ENCODE measurements at regions not wholly inside any gene's neighbourhood (a gene's known extent, or its start where the extent isn't known, plus 50 kb on each side); places are given as distances from the start of the nearest gene placed in this dataset.
A peak's percentile ranks its signal among the peaks of the same experiment; 100 is the strongest.

DNA sequence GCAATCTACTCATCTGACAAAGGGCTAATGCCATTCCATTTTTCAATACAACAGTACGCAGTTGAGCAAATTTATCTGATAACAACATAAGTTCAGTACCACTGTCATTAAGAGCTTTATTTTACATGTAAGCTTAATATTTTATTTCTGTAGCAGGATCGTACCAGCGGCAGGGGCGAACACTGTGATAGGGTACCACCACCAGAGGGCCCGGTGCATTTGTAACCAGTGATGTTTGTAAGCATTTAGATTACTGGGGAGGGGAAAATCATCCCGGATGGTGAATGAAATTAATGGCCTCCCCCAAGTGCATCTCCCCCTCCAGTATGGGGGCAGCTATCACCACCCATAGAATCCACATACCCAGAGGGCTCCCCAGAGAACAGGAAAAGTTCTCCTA, 179.0 kb downstream of the ADGRA3 start:
- DNase-seq (ENCODE audit: low read depth), result no peak

DNA sequence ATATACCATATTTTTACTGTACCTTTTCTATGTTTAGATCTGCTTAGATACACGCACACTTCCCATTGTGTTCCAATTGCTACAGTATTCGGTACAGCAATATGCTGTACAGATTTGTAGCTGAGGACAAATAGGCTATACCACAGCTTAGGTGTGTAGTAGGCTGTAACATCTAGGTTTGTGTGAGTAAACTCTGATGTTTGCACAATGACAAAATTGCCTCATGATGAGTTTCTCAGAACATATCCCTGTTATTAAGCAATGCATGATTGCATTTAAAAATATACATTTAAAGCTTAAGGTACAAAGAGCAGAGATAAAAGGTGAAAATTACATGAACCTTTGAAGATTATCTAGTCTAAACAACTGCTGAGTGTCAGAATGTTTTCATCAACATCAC, 181.7 kb downstream of the ADGRA3 start:
- DNase-seq (ENCODE audit: low read depth), result no peak

DNA sequence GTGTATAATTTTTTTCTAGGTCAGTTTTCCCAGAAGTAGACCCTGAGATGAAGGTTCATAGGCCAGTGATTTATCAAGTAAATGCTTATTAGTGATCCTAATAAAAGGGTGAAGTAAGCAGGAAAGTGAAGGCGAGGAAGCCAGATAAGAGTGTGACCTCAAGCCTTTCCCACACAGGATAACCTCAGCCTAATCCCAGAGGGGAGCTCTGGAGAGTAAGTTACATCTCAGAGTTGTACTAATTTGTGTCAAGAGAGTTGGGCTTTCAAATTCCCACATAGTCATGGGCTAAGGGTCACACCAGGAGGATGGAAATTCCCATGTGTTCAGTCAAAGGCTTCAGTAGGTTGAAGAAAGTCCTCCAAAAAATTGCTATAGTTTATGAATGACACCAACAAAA, 191.4 kb downstream of the ADGRA3 start:
- no peak for DNase-seq (ENCODE audit: low read depth)

DNA sequence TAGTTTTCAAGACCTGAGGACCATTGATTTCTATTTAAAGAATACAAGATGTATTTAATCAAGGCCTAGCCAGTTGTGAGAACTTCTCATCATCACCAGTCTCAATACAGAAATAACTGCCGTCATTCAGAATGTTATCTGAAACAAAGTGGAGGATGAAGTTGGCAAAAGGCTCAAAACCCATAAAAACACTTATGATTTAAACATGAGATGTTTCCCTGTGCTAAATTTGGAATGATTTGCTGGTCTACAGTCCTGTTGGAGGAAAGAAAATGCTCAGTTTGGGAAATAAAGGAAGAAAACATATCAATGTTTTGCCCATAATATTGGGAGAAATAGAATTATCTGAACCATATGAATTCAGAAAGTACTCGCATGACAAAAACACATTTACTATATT, 192.2 kb downstream of the ADGRA3 start:
- DNase-seq (ENCODE audit: low read depth), result no peak

DNA sequence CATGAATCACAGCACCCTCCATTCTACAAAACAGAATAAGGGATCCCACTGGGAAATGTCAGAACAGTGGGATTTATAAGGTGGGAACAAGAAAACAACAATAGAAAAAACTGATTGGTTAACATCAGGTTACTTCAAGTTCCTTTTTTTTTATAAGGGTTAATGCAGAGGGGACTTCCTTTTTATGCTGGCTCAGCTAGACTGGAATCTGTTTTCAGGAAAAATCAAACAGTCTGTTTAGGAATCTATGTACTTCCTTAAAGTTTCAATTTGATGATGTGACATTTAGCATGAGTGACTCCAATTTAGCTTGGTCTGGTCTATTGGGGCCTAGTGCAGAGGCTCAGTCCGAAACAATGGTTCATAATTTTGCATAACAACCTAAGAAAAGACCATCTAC, 192.9 kb downstream of the ADGRA3 start:
- DNase-seq (ENCODE audit: low read depth), result no peak

DNA sequence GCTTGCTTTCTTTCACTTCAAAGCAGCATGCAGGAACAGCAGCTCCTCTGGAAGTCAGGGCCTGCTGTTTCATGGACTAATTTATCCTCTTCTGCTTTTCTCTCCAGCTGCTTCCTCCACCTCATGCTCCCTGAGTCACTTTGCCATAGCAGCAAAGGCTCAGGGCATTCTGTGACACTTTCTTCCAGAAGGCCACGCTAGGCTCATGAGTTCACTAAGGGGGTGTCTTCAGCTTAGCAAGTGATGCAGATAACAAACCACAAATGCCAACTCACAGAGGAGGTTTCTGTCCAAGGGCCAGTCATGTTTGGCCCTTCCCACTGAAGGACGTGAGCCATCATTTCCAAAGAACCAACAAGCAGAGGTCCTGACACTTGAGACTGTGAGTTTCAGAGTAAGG, 200.2 kb downstream of the ADGRA3 start:
- DNase-seq (ENCODE audit: low read depth), result no peak

DNA sequence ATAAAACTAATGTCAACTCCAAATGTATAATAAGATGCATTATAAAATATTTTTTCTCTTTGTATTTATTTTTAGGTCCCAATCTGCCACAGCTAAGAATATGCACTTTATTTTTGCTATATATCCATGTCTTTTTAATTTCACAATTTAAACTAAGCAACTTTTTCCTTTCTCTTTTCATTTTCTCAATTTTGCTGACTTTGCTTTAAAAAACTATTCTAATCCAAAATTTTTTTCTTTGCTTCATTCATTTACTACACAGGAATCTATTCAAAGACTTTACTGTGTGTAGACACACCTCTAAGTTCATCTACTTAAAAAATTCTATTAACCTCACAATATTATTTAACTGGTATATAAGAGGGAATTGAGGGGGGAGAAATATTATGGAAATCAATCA, 201.9 kb downstream of the ADGRA3 start:
- DNase-seq (ENCODE audit: low read depth), result no peak

DNA sequence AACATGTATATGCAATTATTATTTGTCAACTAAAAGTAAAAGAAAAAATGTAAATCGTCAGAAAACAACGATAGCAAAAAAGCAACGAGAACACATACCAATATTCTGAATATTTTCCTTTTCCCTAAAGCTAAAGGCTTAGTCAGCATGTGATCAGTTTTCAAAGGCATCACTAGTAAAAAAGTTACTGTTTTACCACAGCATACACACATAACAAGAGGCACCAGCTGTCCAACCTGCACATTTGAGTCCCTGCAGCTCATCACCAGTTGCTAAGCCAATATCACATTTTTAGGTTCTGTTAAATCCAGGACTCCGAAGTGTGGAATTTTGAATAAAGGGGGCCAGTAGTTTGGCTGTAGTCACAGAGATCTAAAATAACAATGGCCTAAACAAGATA, 203.8 kb downstream of the ADGRA3 start:
- DNase-seq (ENCODE audit: low read depth), result no peak

DNA sequence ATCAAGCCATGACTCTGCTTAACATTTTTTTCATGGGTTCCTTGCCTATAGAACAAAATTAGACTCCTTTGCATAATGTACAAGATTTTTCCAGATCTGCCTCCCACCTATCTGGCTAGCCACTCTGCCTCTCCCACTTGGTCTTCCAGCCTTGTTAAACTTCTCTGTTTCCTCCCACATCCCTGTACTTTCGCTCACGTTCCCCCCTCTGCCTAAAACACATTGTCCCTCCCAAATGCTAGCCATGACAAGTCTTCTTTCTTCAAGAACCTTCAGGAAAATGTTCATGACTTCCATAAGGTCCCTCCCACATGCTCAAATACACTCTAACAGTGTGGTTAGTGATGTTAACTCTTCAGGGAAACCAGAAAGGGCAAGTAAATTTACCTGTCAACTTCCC, 214.6 kb downstream of the ADGRA3 start:
- no peak for DNase-seq (ENCODE audit: low read depth)

DNA sequence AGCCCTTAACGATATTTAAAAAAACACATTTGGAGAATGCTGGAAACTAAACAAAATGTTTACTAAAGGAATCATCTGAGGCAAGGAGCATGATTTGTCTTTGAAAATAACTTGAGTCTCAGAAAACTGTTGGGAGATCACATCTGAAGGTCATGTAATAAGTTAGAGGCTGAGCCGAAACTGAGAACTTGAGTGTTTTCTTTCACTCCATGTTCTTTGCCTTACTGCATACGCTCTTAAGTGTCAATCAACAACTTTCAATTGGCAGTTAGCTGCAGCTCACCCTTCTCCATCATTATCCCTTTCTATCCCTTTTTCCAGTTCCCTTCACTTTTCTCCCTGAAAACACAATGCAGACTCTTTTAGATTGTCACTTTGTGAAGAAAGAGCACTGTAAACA, 216.2 kb downstream of the ADGRA3 start:
- no peak for DNase-seq (ENCODE audit: low read depth)

DNA sequence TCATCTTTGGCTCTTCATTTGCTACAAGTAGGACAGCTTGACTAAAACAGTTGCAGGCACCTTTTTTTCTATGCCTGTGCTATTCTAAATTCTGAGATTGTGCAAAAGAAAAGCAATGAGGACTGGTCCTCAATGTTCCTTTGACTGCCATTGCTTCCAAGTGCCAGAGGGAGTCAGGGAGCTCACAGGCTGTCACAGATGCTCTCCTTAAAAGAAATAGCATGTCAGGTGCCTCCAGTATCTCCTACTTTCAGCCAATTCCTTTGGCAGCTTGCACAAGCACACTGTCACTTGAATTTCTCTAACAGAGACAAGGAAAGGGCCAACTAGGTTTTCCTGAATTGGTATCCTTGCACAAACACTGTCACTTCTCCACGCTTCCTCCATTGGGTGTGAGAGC, 228.2 kb downstream of the ADGRA3 start:
- no peak for DNase-seq (ENCODE audit: low read depth)

DNA sequence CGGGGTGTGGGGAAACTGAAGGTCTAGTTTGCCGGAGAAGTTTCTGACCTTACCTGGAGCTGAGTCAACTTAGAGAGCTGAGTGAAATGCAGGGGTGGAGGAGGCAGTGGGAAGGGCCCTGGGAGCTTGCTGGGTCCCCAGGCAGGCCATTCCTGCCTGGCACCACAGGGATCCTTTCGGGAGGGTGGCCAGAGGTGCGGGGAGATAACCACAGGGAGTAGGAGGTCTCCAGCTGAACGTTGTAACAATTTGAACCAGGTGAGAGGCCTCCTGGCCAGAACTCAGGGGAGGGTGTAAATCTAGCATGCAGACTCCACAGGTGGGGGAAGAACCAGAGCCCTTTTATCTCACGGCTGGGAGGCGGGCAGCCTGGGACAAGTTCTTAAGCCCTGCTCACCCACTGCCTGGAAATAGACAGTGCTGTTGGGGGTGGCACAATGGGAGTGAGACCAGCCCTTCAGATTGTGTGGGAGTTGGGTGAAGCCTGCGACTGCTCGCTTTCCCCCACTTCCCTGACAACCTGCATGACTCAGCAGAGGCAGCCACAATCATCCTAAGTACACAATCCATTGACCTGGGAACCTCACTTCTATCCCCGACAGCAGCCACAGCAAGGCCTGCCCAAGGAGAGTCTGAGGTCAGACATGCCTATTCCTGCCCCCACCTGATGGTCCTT, 247.4 kb downstream of the ADGRA3 start:
- DNase-seq (ENCODE audit: low read depth), result no peak

DNA sequence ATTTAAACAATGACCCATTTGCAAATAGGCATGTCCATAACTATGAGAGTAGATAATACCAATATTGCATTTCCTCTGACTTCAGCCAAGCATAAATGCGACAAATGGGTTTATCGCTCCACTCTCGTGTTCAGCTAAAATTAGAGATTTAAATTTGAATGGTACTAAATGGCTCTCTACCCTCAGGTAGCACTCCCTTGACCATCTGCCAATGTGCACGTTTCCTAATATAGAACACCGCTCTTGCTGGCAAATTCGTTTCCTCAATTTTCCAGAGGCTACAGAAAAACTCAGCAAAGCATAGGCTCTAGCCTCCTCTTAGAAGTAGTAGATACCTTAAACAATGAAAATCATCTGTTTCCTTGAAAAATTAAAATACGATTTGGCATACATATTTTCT, 251.6 kb downstream of the ADGRA3 start:
- no peak for DNase-seq (ENCODE audit: low read depth)

DNA sequence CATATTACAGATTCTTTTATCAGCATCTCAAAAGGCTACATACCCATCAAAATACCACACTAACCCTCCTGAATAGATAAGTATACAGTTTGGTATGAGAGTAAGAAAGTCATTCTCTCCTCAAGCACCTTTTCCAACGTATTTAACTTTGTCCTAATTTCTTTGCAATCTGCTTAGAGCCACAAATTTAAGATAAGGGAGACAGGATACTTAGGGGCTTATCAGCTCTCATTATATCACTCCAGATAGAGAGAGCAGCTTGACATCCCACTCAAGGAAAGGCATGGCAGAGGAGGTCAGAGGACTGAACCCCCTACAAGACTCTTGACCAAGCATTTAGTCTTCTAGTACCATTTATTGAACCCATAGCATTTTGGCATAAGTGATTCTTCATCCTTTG, 262.4 kb downstream of the ADGRA3 start:
- DNase-seq (ENCODE audit: low read depth), result no peak

DNA sequence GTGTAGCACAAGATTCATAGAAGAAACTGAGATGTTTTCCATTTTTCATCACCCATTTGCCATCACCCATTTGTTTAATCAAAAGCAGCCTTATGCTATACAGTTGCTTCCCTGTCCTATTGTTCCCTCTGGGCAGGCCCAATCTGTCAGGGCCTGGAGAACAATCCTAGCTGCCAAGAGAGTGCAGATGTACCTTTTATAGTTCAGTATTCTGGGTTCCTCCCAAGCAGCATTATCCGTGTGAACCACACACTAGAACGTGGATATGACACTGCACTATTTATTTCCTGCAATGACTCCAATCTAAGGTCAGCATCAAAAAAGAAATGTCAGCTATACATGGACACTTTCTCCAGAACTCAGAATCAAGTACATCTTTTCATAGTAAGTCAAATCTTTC, 269.0 kb downstream of the ADGRA3 start:
- DNase-seq (ENCODE audit: low read depth), result no peak

DNA sequence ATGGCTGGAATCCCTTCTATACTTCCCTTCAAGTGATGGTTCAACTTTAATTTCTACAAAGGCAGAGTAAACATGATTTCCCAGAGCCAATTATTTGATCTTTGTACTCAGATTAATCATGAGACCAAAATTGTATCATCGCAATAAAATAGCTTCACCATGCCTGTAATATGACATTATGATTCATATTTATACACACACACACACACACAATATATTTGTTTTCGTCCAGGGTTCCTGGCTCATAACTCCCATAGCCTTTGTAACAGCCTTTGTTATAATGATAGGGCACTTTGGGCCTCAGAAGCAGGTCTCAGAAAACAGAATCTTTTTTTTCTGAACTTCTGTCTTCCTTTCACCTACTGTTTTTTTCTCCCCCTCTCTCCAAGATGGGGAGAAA, 270.6 kb downstream of the ADGRA3 start:
- no peak for DNase-seq (ENCODE audit: low read depth)

DNA sequence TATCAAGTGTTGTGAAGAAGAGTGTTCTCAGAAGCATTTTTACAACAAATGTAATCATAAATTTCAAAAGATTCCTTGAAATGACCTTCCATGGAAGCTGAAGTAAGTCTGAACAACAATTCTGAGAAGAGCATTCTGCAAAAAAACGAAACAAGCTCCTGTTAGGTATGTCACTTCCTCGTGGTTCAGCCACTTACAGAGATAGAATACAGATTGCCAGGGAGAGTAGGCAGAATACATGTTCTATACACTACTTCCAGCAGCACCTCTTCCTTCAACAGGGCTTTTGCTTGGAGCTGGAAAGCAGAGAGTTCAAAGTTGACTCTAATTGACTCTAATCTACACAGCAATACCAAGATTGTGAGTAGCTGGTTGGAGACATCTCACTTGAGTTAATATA, 274.5 kb downstream of the ADGRA3 start:
- no peak for DNase-seq (ENCODE audit: low read depth)

DNA sequence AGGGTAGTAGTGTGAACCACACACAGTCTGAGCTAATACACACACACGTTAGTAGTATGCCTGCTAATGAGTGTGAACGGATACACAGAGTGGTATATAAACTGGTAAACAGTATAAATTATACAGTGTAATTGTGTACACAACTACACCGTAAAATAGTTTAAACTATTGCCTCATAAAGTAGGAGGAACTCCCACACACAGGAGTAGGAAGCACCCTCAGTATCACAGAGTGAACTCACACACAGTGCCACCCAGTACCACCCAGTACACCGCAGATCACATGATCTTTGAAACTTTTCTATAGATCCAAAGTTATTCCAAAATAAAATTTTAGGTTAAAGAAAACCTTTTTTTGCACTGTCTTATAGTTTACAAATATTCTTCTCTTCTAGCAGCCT, 275.1 kb downstream of the ADGRA3 start:
- no peak for DNase-seq (ENCODE audit: low read depth)

DNA sequence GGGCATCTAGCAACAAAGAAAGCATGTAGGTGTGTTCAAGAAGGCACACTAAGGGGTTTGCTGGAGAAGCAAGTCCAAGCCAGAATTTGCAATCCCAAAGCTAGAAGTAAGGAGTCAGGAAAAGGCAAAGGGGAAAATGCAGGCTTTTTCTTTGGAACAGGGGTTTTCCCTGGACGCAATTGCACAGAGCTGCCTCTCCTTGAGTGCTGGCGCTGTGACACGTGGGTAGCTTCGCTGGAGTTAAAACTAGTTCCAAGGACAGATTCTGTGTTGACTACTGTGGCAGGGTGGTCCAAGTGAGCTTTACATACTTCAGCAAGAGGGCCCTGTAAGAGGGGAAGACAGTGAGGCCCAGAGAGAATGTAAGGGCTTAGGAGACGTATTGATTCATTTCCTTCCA, 277.1 kb downstream of the ADGRA3 start:
- DNase-seq (ENCODE audit: low read depth), result no peak

DNA sequence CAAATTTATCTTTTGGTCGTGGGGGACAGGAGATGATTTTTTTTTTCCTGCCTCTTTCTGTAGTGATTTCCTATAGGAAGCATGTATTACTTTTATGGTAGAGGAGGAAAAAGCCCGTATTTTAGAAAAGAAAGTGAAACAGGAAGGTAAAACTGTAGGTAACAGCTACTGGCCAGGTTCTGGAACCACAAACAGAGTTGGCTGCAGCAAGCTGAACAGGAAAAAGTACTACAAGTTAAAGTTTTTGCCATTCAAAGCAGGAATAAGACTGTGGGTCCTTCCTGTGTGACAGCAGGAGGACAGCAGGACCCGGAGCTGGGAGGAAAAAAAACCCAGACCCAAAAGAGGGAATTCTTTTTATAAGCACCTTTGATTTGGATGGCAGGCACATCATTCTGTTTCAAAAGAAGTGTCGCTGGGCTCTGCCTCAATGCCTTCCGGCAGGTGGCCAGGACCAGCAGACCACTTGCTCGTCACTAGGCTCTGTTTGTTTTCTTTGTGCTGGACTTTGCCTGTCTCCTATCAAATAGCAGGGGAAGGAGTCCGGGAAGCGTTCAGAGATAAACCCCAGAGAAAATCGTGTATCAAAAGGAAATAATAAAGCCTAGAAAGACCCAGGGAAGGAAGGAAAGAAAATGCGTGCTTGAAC, 277.9 kb downstream of the ADGRA3 start:
- DNase-seq (ENCODE audit: low read depth), result no peak

DNA sequence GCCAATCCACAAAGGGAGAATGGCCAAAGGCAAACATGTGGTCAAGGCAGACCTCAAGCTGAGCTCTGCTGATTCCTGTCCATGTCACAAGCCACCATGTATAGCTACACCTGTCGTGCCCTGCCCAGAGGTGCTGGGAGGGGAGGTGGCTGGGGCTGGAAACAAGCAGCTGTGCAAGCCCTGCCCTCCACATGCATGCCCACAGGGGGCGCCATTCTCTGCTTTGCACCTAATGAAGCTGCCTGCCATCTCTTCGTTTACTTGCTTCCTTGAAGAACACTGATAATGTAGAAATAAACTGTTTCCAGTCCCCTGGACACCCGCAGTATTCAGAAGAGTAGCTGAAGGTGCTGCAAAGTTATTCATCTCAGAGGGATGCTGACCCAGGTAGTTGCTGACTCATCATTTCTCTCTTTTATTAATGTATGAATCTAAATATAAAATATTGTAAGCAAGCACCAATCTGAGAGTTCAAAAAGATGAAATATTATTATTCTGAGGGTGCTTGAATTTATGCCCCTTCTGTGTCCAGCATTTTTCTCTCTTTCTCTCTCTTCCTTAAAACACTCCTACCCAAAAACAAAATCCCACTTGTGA, 278.6 kb downstream of the ADGRA3 start:
- peak; percentile 11 for DNase-seq (ENCODE audit: low read depth)

DNA sequence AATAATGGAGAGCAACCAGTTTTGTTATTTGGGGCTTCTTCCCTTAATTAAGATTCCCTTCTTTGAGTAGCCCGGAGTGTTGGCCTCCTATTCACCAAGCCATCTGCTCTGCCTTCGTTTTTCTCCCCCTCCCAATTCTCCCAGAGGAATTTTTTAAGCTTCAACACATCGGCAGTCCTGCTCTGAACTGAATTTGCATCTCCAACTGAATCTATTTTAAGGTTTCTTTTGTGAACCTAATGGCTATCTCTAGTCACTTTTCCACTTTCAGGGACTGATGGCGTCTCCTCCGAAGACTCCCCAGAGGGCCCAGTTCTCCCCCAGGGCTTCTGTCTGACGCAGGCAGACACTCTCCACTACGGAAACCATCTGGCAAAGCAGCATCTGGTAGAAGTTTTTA, 280.2 kb downstream of the ADGRA3 start:
- DNase-seq (ENCODE audit: low read depth), result no peak

DNA sequence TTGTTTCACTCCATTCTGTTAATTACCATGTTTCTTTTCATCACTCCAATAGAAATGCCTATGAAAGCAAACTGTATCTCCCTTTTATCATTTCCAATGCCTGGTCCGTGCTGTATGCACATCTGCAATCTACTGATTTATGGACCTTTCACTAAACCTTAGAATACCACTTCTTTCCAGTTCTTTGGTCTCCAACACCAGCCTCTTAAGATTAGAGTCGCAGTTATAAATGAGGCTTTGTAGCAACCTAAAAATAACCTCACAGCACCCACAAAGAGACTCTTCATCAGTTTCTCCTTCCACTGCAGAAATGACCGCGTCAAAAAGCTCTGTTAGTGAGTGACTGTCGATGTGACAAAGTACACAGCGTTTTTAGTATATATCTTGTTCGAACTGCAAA, 282.6 kb downstream of the ADGRA3 start:
- no peak for DNase-seq (ENCODE audit: low read depth)

DNA sequence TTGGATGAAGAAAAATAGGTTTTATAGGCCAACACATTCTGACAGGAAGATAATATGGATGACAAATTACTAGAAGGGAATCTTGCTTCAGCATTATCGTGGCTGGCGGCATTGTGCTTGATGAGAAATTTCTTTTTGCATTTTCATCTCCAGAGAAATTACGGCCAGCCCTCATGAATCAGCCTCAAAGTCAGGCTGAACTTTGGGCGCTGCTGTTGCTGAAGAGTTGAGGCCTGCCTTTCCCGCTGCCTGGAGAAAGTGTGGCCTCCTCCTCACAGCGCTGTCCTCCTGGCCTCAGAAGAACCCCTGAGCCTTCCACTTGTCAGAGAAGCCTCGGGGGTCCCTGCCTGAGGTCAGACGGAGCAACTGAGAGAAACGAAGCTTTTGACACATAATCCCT, 272.4 kb upstream of the KCNIP4 start:
- no peak for DNase-seq (ENCODE audit: low read depth)
